GM21423 (cell line): ENCODE measurements at regions not wholly inside any gene's neighbourhood (a gene's known extent, or its start where the extent isn't known, plus 50 kb on each side); places are given as distances from the start of the nearest gene placed in this dataset.
"Not testable (repeated sequence)": the region's sequence is repeated elsewhere in the genome, so short reads cannot be mapped to it uniquely, and the experiment has no call there.

Experiments used
- ATAC-seq: cut with Tn5 transposase; IDR thresholded peaks from one replicate; pipeline ENCODE4 v1.9.1; 2021; ENCODE audit warnings: mild to moderate bottlenecking, moderate library complexity; ENCODE audit not compliant: unreplicated experiment

GRCh38 chr4:89506866-89507491, 199.4 kb upstream of the GPRIN3 start:
- no peak for ATAC-seq

GRCh38 chr4:89502581-89502980, 195.0 kb upstream of the GPRIN3 start:
- no peak for ATAC-seq

GRCh38 chr4:89497517-89498308, 190.1 kb upstream of the GPRIN3 start:
- ATAC-seq, result no peak

GRCh38 chr4:89496851-89497250, 189.3 kb upstream of the GPRIN3 start:
- ATAC-seq, result no peak

- no peak for ATAC-seq
These were observed 185.8 kb upstream of the GPRIN3 start for GRCh38 chr4:89493367-89493766.

GRCh38 chr4:89492581-89493071, 185.0 kb upstream of the GPRIN3 start:
- ATAC-seq, result no peak

- no peak for ATAC-seq
These were observed 184.2 kb upstream of the GPRIN3 start for GRCh38 chr4:89491761-89492160.

- not testable (repeated sequence) for ATAC-seq
These were observed 182.4 kb upstream of the GPRIN3 start for GRCh38 chr4:89489921-89490431.

- no peak for ATAC-seq
These were observed 181.8 kb upstream of the GPRIN3 start for GRCh38 chr4:89489338-89489771.

GRCh38 chr4:89488736-89489135, 181.1 kb upstream of the GPRIN3 start:
- ATAC-seq, result no peak

- no peak for ATAC-seq
These were observed 179.1 kb upstream of the GPRIN3 start for GRCh38 chr4:89486673-89487072.

GRCh38 chr4:89486042-89486441, 178.4 kb upstream of the GPRIN3 start:
- ATAC-seq, result peak; percentile 54

GRCh38 chr4:89483833-89484232, 176.2 kb upstream of the GPRIN3 start:
- no peak for ATAC-seq

- ATAC-seq, result no peak
These were observed 175.5 kb upstream of the GPRIN3 start for GRCh38 chr4:89482926-89483595.

GRCh38 chr4:89482251-89482650, 174.7 kb upstream of the GPRIN3 start:
- ATAC-seq, result peak; percentile 80

GRCh38 chr4:89469930-89470375, 162.4 kb upstream of the GPRIN3 start:
- ATAC-seq, result peak; percentile 87

GRCh38 chr4:89469516-89469915, 161.9 kb upstream of the GPRIN3 start:
- ATAC-seq, result no peak

GRCh38 chr4:89468602-89469001, 161.0 kb upstream of the GPRIN3 start:
- ATAC-seq, result no peak

GRCh38 chr4:89463341-89463740, 155.7 kb upstream of the GPRIN3 start:
- no peak for ATAC-seq

GRCh38 chr4:89447543-89447942, 139.9 kb upstream of the GPRIN3 start:
- ATAC-seq, result no peak

GRCh38 chr4:89446193-89446592, 138.6 kb upstream of the GPRIN3 start:
- no peak for ATAC-seq
